H1 (cell line): ENCODE measurements at regions not wholly inside any gene's neighbourhood (a gene's known extent, or its start where the extent isn't known, plus 50 kb on each side); places are given as distances from the start of the nearest gene placed in this dataset.

Source experiments
- CTCF ChIA-PET: fragments of 300-600 bp; sonication (Branson Sonifier 250); formaldehyde crosslinking; loops from one replicate; lab custom pipeline; 2021; ENCODE audit not compliant: partially characterized antibody; lab: Charles Lee
- POLR2A ChIA-PET: fragments of 300-600 bp; sonication (Branson Sonifier 250); formaldehyde crosslinking; loops from one replicate; lab custom pipeline; 2021; ENCODE audit warnings: inconsistent platforms; ENCODE audit not compliant: partially characterized antibody; lab: Charles Lee
- DNase-seq, 2 experiments: peaks; one replicate each; pipeline versions ENCODE4 v3.0.0 to v3.0.0-alpha.2; 2010 to 2022; ENCODE audit warnings: low spot score in 2 of 2, low read depth in 1 of 2, mixed read lengths in 1 of 2
- FAIRE-seq: peaks from 2 replicates; lab custom pipeline; 2011; peaks lifted over from hg19 to GRCh38; lab: Jason Lieb, UNC
- H2AFZ ChIP-seq: 2 replicates; pipeline ENCODE4 v1.8.1; 2012; ENCODE audit warnings: low read length, inconsistent platforms
- H2AK5ac ChIP-seq: 2 replicates; pipeline ENCODE4 v1.6.1; 2013; ENCODE audit warnings: low read depth, low read length
- H2BK120ac ChIP-seq: replicated peaks from 2 replicates; pipeline ENCODE3; 2013; ENCODE audit warnings: low read depth, low read length, inconsistent platforms
- H2BK12ac ChIP-seq: 2 replicates; pipeline ENCODE4 v1.6.1; 2013; ENCODE audit warnings: low read depth, low read length
- H2BK15ac ChIP-seq: 2 replicates; pipeline ENCODE4 v1.6.1; 2013; ENCODE audit warnings: low read length
- H2BK20ac ChIP-seq: 2 replicates; pipeline ENCODE4 v1.6.1; 2013; ENCODE audit warnings: low read length
- H2BK5ac ChIP-seq: 2 replicates; pipeline ENCODE4 v1.6.1; 2013; ENCODE audit warnings: low read depth, low read length
- H3K14ac ChIP-seq: 2 replicates; pipeline ENCODE4 v1.6.1; 2013; ENCODE audit warnings: inconsistent platforms; ENCODE audit not compliant: insufficient read length
- H3K18ac ChIP-seq: 2 replicates; pipeline ENCODE4 v1.6.1; 2013; ENCODE audit warnings: low read length; ENCODE audit errors: extremely low read depth
- H3K23ac ChIP-seq: 2 replicates; pipeline ENCODE4 v1.6.1; 2013; ENCODE audit warnings: inconsistent platforms; ENCODE audit not compliant: insufficient read length
- H3K23me2 ChIP-seq: 2 replicates; pipeline ENCODE4 v1.6.1; 2013; ENCODE audit warnings: low read depth, low read length
- H3K27ac ChIP-seq: 2 replicates; pipeline ENCODE4 v1.6.1; 2011; ENCODE audit warnings: low read depth, low read length, inconsistent platforms
- H3K27me3 ChIP-seq, 4 experiments: replicated peaks in 1 of 4; 1 replicate in 1 of 4; 2 replicates in 3 of 4; pipeline versions ENCODE4 v1.6.1 to v1.8.1; 2011 to 2013; ENCODE audit warnings: low read length in 3 of 4, mild to moderate bottlenecking in 3 of 4, inconsistent platforms in 2 of 4, mixed read lengths in 2 of 4, moderate library complexity in 1 of 4; ENCODE audit not compliant: control insufficient read depth in 3 of 4, insufficient read depth in 3 of 4; ENCODE audit errors: extremely low read depth in 1 of 4
- H3K36me3 ChIP-seq, 4 experiments: 2 replicates each; pipeline versions ENCODE4 v1.6.1 to v1.8.1; 2011 to 2013; ENCODE audit warnings: mild to moderate bottlenecking in 4 of 4, low read length in 3 of 4, moderate library complexity in 2 of 4, control low read depth in 1 of 4, inconsistent platforms in 1 of 4; ENCODE audit not compliant: insufficient read depth in 4 of 4, control insufficient read depth in 2 of 4
- H3K4ac ChIP-seq: replicated peaks from 2 replicates; pipeline ENCODE3; 2013; ENCODE audit warnings: low read length, low read depth, mixed read lengths, inconsistent platforms; ENCODE audit not compliant: insufficient read length
- H3K4me1 ChIP-seq, 4 experiments: replicated peaks in 1 of 4; 1 replicate in 1 of 4; 2 replicates in 3 of 4; pipeline versions ENCODE4 v1.6.1 to v1.8.1; 2011 to 2013; ENCODE audit warnings: low read length in 3 of 4, inconsistent platforms in 2 of 4, mixed read lengths in 1 of 4; ENCODE audit not compliant: insufficient read depth in 4 of 4, control insufficient read depth in 3 of 4
- H3K4me2 ChIP-seq, 2 experiments: 2 replicates each; pipeline versions ENCODE4 v1.6.1 to v1.8.1; 2011 to 2013; ENCODE audit warnings: low read depth in 2 of 2, low read length in 2 of 2, control low read depth in 1 of 2, inconsistent platforms in 1 of 2, mild to moderate bottlenecking in 1 of 2; ENCODE audit not compliant: insufficient read depth in 1 of 2
- H3K4me3 ChIP-seq, 4 experiments: fragments of 200-600, 300-600 bp in 1 of 4; sonication (generic), shearing (Covaris generic), sonication (Bioruptor Twin) in 1 of 4; 2 replicates each; pipeline versions ENCODE4 v1.5.1 to v1.8.1; 2011 to 2016; ENCODE audit warnings: low read length in 4 of 4, low read depth in 3 of 4, control low read depth in 2 of 4, inconsistent platforms in 2 of 4, mild to moderate bottlenecking in 2 of 4, mixed read lengths in 1 of 4, moderate library complexity in 1 of 4; ENCODE audit not compliant: insufficient read depth in 2 of 4; ENCODE audit errors: extremely low read depth in 1 of 4
- H3K56ac ChIP-seq: replicated peaks from 2 replicates; pipeline ENCODE3; 2013; ENCODE audit warnings: low read depth, mild to moderate bottlenecking, mixed read lengths, low read length, inconsistent platforms; ENCODE audit not compliant: insufficient read length
- H3K79me1 ChIP-seq: 2 replicates; pipeline ENCODE4 v1.6.1; 2013; ENCODE audit warnings: low read depth, low read length, control low read depth
- H3K79me2 ChIP-seq, 2 experiments: 2 replicates each; pipeline versions ENCODE4 v1.6.1 to v1.8.1; 2012 to 2013; ENCODE audit warnings: low read length in 2 of 2, mild to moderate bottlenecking in 2 of 2, inconsistent platforms in 1 of 2; ENCODE audit not compliant: insufficient read depth in 2 of 2, control insufficient read depth in 1 of 2
- H3K9ac ChIP-seq, 4 experiments: replicated peaks in 1 of 4; 1 replicate in 1 of 4; 2 replicates in 3 of 4; pipeline versions ENCODE4 v1.6.1 to v1.8.1; 2011 to 2013; ENCODE audit warnings: low read depth in 3 of 4, low read length in 3 of 4, control low read depth in 2 of 4, mild to moderate bottlenecking in 2 of 4, moderate library complexity in 2 of 4, inconsistent platforms in 1 of 4; ENCODE audit errors: extremely low read depth in 1 of 4
- H3K9me3 ChIP-seq, 2 experiments: 2 replicates each; pipeline versions ENCODE4 v1.6.1 to v1.8.1; 2012 to 2013; ENCODE audit warnings: mild to moderate bottlenecking in 2 of 2, moderate library complexity in 2 of 2, control low read depth in 1 of 2, inconsistent platforms in 1 of 2, low read depth in 1 of 2, low read length in 1 of 2, mixed read lengths in 1 of 2; ENCODE audit not compliant: insufficient read depth in 2 of 2
- H4K20me1 ChIP-seq, 2 experiments: replicated peaks in 1 of 2; 2 replicates each; pipeline versions ENCODE3 to v1.8.1; 2011 to 2013; ENCODE audit warnings: inconsistent platforms in 2 of 2, low read length in 2 of 2, mild to moderate bottlenecking in 1 of 2; ENCODE audit not compliant: insufficient read depth in 2 of 2, control insufficient read depth in 1 of 2
- H4K5ac ChIP-seq: 2 replicates; pipeline ENCODE4 v1.6.1; 2013; ENCODE audit warnings: low read length, low read depth, mixed read lengths, inconsistent platforms; ENCODE audit not compliant: insufficient read length
- H4K8ac ChIP-seq: 2 replicates; pipeline ENCODE4 v1.8.0; 2013; ENCODE audit warnings: mild to moderate bottlenecking, moderate library complexity, low read length, inconsistent platforms; ENCODE audit not compliant: insufficient read depth; ENCODE audit errors: extremely low read depth
- H4K91ac ChIP-seq: replicated peaks from 2 replicates; pipeline ENCODE3; 2013; ENCODE audit warnings: low read length, mixed read lengths, inconsistent platforms; ENCODE audit not compliant: insufficient read length
- ATF3 ChIP-seq: IDR thresholded peaks from 2 replicates; pipeline ENCODE4 v1.6.1; 2011; ENCODE audit warnings: low read depth, mild to moderate bottlenecking, low read length; ENCODE audit not compliant: insufficient read depth
- CTCF ChIP-seq, 3 experiments: IDR thresholded peaks; 1 replicate in 2 of 3; 2 replicates in 1 of 3; pipeline versions ENCODE4 v1.5.1 to v1.6.1; 2011; ENCODE audit warnings: low read length in 3 of 3, mild to moderate bottlenecking in 3 of 3, inconsistent platforms in 2 of 3, low read depth in 1 of 3, moderate library complexity in 1 of 3; ENCODE audit not compliant: insufficient read depth in 1 of 3; ENCODE audit errors: control extremely low read depth in 1 of 3
- E2F6 ChIP-seq: IDR thresholded peaks from 2 replicates; pipeline ENCODE4 v1.6.1; 2012; ENCODE audit warnings: inconsistent platforms
- POLR2AphosphoS5 ChIP-seq: IDR thresholded peaks from 2 replicates; pipeline ENCODE4 v1.6.1; 2011; ENCODE audit warnings: low read depth, low read length
- RAD21 ChIP-seq, 2 experiments: IDR thresholded peaks in 1 of 2; conservative IDR thresholded peaks in 1 of 2; 2 replicates each; pipeline ENCODE4 v1.6.1; 2011; ENCODE audit warnings: low read depth in 2 of 2, low read length in 2 of 2, improper control_type of control experiment in 1 of 2, inconsistent platforms in 1 of 2, mild to moderate bottlenecking in 1 of 2, moderate library complexity in 1 of 2
- SUZ12 ChIP-seq: fragments of 200-600 bp; sonication (generic); IDR thresholded peaks from 2 replicates; pipeline ENCODE4 v1.6.1; 2012; ENCODE audit warnings: mild to moderate bottlenecking, inconsistent platforms, low read length, moderate library complexity, mixed read lengths
- WGBS, 2 experiments: shearing (Covaris generic) in 1 of 2; methylation state at CpG; one replicate each; pipeline versions ENCODE4 v1.1.6 to v1.1.7; 2013 to 2015; ENCODE audit warnings: low lambda C conversion rate in 2 of 2, mixed read lengths in 2 of 2, inconsistent platforms in 1 of 2, low coverage in 1 of 2, missing lambda C conversion rate in 1 of 2; ENCODE audit not compliant: insufficient replicate concordance in 2 of 2, insufficient coverage in 1 of 2, insufficient read length in 1 of 2; ENCODE audit errors: extremely low coverage in 1 of 2, missing lambda C conversion rate in 1 of 2; 5-methylcytosine and 5-hydroxymethylcytosine counted together

GRCh38 chr4:28462766-28463700 lies 1602.4 kb downstream of the STIM2 start:
- H3K4me3 ChIP-seq: no peak overlapping the region
- H2BK15ac ChIP-seq: no peak overlapping the region
- no peak overlapping the region for H3K9ac ChIP-seq
- POLR2A ChIA-PET: no interaction called here
- H3K4ac ChIP-seq: no peak overlapping the region
- H3K23ac ChIP-seq: no peak overlapping the region
- no peak overlapping the region for H4K91ac ChIP-seq
- H3K27me3 ChIP-seq: no peaks in the 10 kb centered on the region
- no peak overlapping the region for H3K18ac ChIP-seq
- H3K14ac ChIP-seq: no peak overlapping the region
- H3K79me1 ChIP-seq: no peaks in the 10 kb centered on the region
- no peaks in the 10 kb centered on the region for H3K79me2 ChIP-seq
- H3K4me2 ChIP-seq: no peak overlapping the region
- no peak overlapping the region for H2BK12ac ChIP-seq
- no peaks in the 10 kb centered on the region for H3K4me1 ChIP-seq
- H3K56ac ChIP-seq: no peak overlapping the region
- no peak overlapping the region for H2BK20ac ChIP-seq
- no peak overlapping the region for H4K8ac ChIP-seq
- H3K9me3 ChIP-seq: no peaks in the 10 kb centered on the region
- no peak overlapping the region for H3K27ac ChIP-seq
- H2BK120ac ChIP-seq: no peak overlapping the region
- TF ChIP-seq ATF3 (no peak), RAD21 (IDR thresholded peaks at IDR 0.05 in 1 of 2, conservative IDR thresholded peaks at IDR 0.05 in 1 of 2; ENCODE audit: low read depth in 2 of 2, low read length in 2 of 2) (peak; percentile 51 to 55), E2F6 (no peak), CTCF (IDR thresholded peaks at IDR 0.05; ENCODE audit: control extremely low read depth in 1 of 3, insufficient read depth in 1 of 3, low read depth in 1 of 3, low read length in 3 of 3) (peak in 1 of 3 experiments; percentile 37; a peak in 2 of 4 replicates), POLR2AphosphoS5 (no peak), SUZ12 (no peak)
- no peak overlapping the region for H2AK5ac ChIP-seq
- no peak overlapping the region for H2BK5ac ChIP-seq
- H4K5ac ChIP-seq: no peak overlapping the region
- H4K20me1 ChIP-seq: no peaks in the 10 kb centered on the region
- CTCF ChIA-PET: interaction anchor here (0.6 to 1.5 kb wide), 13 partner anchors 10 to 1920 kb away, joined by 3 to 5 read pairs (median 3); no protein-coding TSS in a partner anchor
- FAIRE-seq (no peak), DNase-seq (no peak)
- no peaks in the 10 kb centered on the region for H3K23me2 ChIP-seq
- H3K36me3 ChIP-seq: no peaks in the 10 kb centered on the region
- WGBS, 2 experiments: 76% methylated on average over 7 of the region's 7 CpGs; no CpG with 5 or more reads in 1 of the 2 experiments
- H2AFZ ChIP-seq: peak overlapping the region; percentile 98
